Liver (tissue), 8 donors: ENCODE measurements at regions not wholly inside any gene's neighbourhood (a gene's known extent, or its start where the extent isn't known, plus 50 kb on each side); places are given as distances from the start of the nearest gene placed in this dataset.
"Not testable (repeated sequence)": the region's sequence is repeated elsewhere in the genome, so short reads cannot be mapped to it uniquely, and the experiment has no call there.

ENCODE experiments used
- DNase-seq: peaks from one replicate; pipeline ENCODE4 v3.0.0-alpha.2; 2017; ENCODE audit warnings: low spot score
- H3K27ac ChIP-seq, 2 donors: one replicate each; pipeline ENCODE4 v1.7.0; 2013; ENCODE audit warnings: inconsistent platforms in 2 of 2, low read length in 2 of 2, control low read depth in 1 of 2, low read depth in 1 of 2, mild to moderate bottlenecking in 1 of 2
- H3K27me3 ChIP-seq, 4 donors: one replicate each; pipeline versions ENCODE4 v1.6.1 to v1.7.0; 2013; ENCODE audit warnings: low read length in 3 of 4, inconsistent platforms in 1 of 4, mild to moderate bottlenecking in 1 of 4, moderate library complexity in 1 of 4; ENCODE audit not compliant: control insufficient read depth in 4 of 4, insufficient read depth in 4 of 4
- H3K36me3 ChIP-seq, 4 donors: one replicate each; pipeline versions ENCODE4 v1.6.1 to v1.7.0; 2013; ENCODE audit warnings: low read length in 3 of 4, mild to moderate bottlenecking in 3 of 4, low read depth in 1 of 4, moderate library complexity in 1 of 4; ENCODE audit not compliant: control insufficient read depth in 4 of 4, insufficient read depth in 3 of 4
- H3K4me1 ChIP-seq, 4 donors: one replicate each; pipeline versions ENCODE4 v1.6.1 to v1.7.0; 2013; ENCODE audit warnings: low read length in 3 of 4, mild to moderate bottlenecking in 3 of 4, moderate library complexity in 1 of 4; ENCODE audit not compliant: control insufficient read depth in 4 of 4, insufficient read depth in 4 of 4
- H3K4me3 ChIP-seq, 3 donors: one replicate each; pipeline versions ENCODE4 v1.6.1 to v1.7.0; 2013; ENCODE audit warnings: low read length in 3 of 3, control low read depth in 1 of 3, low read depth in 1 of 3, mild to moderate bottlenecking in 1 of 3
- H3K9ac ChIP-seq, 2 donors: one replicate each; pipeline ENCODE4 v1.7.0; 2013; ENCODE audit warnings: low read length in 2 of 2, mild to moderate bottlenecking in 2 of 2, moderate library complexity in 2 of 2, control low read depth in 1 of 2, low read depth in 1 of 2
- H3K9me3 ChIP-seq, 4 donors: one replicate each; pipeline versions ENCODE4 v1.6.1 to v1.7.0; 2013; ENCODE audit warnings: low read length in 3 of 4; ENCODE audit not compliant: control insufficient read depth in 4 of 4
- ATF3 ChIP-seq: IDR thresholded peaks from 2 replicates; pipeline ENCODE4 v1.6.1; 2016; ENCODE audit warnings: antibody characterized with exemption
- CTCF ChIP-seq: fragments of 150-350 bp; IDR thresholded peaks from 2 replicates; pipeline ENCODE4 v1.5.1; 2017; ENCODE audit warnings: improper control_type of control experiment, low read depth, low read length; ENCODE audit not compliant: missing input control
- EGR1 ChIP-seq, 2 donors: IDR thresholded peaks; 2 replicates each; pipeline ENCODE4 v1.6.1; 2016 to 2018; ENCODE audit warnings: antibody characterized with exemption in 2 of 2, low read depth in 2 of 2
- FOXA1 ChIP-seq: IDR thresholded peaks from 2 replicates; pipeline ENCODE4 v1.6.1; 2016; ENCODE audit warnings: antibody characterized with exemption
- FOXA2 ChIP-seq: IDR thresholded peaks from 2 replicates; pipeline ENCODE4 v1.6.1; 2016; ENCODE audit warnings: antibody characterized with exemption
- GABPA ChIP-seq, 2 donors: IDR thresholded peaks in 1 of 2; conservative IDR thresholded peaks in 1 of 2; 2 replicates each; pipeline ENCODE4 v1.6.1; 2016; ENCODE audit warnings: antibody characterized with exemption in 2 of 2, mild to moderate bottlenecking in 1 of 2, moderate library complexity in 1 of 2
- HNF4A ChIP-seq, 2 donors: conservative IDR thresholded peaks; 2 replicates each; pipeline ENCODE4 v1.6.1; 2016; ENCODE audit warnings: antibody characterized with exemption in 2 of 2, mild to moderate bottlenecking in 2 of 2
- HNF4G ChIP-seq: IDR thresholded peaks from 2 replicates; pipeline ENCODE4 v1.6.1; 2016; ENCODE audit warnings: antibody characterized with exemption
- JUND ChIP-seq, 2 donors: IDR thresholded peaks; 2 replicates each; pipeline ENCODE4 v1.6.1; 2016; ENCODE audit warnings: antibody characterized with exemption in 2 of 2
- MAX ChIP-seq: IDR thresholded peaks from 2 replicates; pipeline ENCODE4 v1.6.1; 2016; ENCODE audit warnings: antibody characterized with exemption
- NR2F2 ChIP-seq: IDR thresholded peaks from 2 replicates; pipeline ENCODE4 v1.6.1; 2016; ENCODE audit warnings: antibody characterized with exemption
- RAD21 ChIP-seq, 2 donors: IDR thresholded peaks; 2 replicates each; pipeline ENCODE4 v1.6.1; 2016; ENCODE audit warnings: antibody characterized with exemption in 2 of 2, mild to moderate bottlenecking in 2 of 2
- REST ChIP-seq: IDR thresholded peaks from 2 replicates; pipeline ENCODE4 v1.6.1; 2016; ENCODE audit warnings: antibody characterized with exemption, mild to moderate bottlenecking
- RXRA ChIP-seq, 2 donors: IDR thresholded peaks; 2 replicates each; pipeline ENCODE4 v1.6.1; 2017 to 2018; ENCODE audit warnings: antibody characterized with exemption in 2 of 2, mild to moderate bottlenecking in 1 of 2
- SP1 ChIP-seq: IDR thresholded peaks from 2 replicates; pipeline ENCODE4 v1.6.1; 2018; ENCODE audit warnings: antibody characterized with exemption, mild to moderate bottlenecking
- TAF1 ChIP-seq: conservative IDR thresholded peaks from 2 replicates; pipeline ENCODE4 v1.6.1; 2016; ENCODE audit warnings: antibody characterized with exemption, mild to moderate bottlenecking
- YY1 ChIP-seq: IDR thresholded peaks from 2 replicates; pipeline ENCODE4 v1.6.1; 2016; ENCODE audit warnings: antibody characterized with exemption, mild to moderate bottlenecking
- ZBTB33 ChIP-seq: IDR thresholded peaks from 2 replicates; pipeline ENCODE4 v1.6.1; 2016; ENCODE audit warnings: antibody characterized with exemption
- WGBS: extraction: QIAGEN DNeasy Blood & Tissue Kit; methylation state at CpG from one replicate; pipeline ENCODE4 v1.1.7; 2013; 5-methylcytosine and 5-hydroxymethylcytosine counted together
- donor health status: healthy.
- donor health status: healthy.
- donor health status: healthy.
- donor health status: healthy.
- donor health status: healthy.

- TF ChIP-seq NR2F2 (no peak), MAX (no peak), FOXA2 (no peak), ATF3 (no peak), RXRA (IDR thresholded peaks at IDR 0.05) (no peak), EGR1 (IDR thresholded peaks at IDR 0.05; ENCODE audit: low read depth in 2 of 2) (no peak), HNF4A (conservative IDR thresholded peaks at IDR 0.05) (no peak), ZBTB33 (no peak), YY1 (no peak), REST (no peak), TAF1 (no peak), HNF4G (no peak)
- whole genome bisulfite sequencing, result 71% methylated on average over 1 of the region's 1 CpG
Measured at GRCh38 chr2:58466804-58467203, 225.7 kb upstream of the FANCL start.

GRCh38 chr2:58466021-58466420, 224.9 kb upstream of the FANCL start:
- WGBS, result 82% methylated on average over 2 of the region's 2 CpGs
- H3K27ac ChIP-seq, H3K9ac ChIP-seq, DNase-seq, H3K4me3 ChIP-seq, H3K27me3 ChIP-seq, H3K36me3 ChIP-seq, H3K4me1 ChIP-seq, H3K9me3 ChIP-seq: not testable (repeated sequence)

More at GRCh38 chr2:58466804-58467203, 225.7 kb upstream of the FANCL start:
- no peak for DNase-seq
- no peak overlapping the region for H3K4me3 ChIP-seq
- H3K4me1 ChIP-seq, result no peaks in the 10 kb centered on the region
- H3K9me3 ChIP-seq, result no peaks in the 10 kb centered on the region
- H3K27me3 ChIP-seq, result no peaks in the 10 kb centered on the region
- no peak overlapping the region for H3K9ac ChIP-seq
- no peak overlapping the region for H3K27ac ChIP-seq
- H3K36me3 ChIP-seq, result no peaks in the 10 kb centered on the region

- DNase-seq, result no peak
- 93% methylated on average over 22 of the region's 22 CpGs for WGBS
- Histone ChIP-seq H3K9ac (no peak overlapping the region), H3K4me1 (no peaks in the 10 kb centered on the region), H3K36me3 (no peaks in the 10 kb centered on the region), H3K4me3 (no peak overlapping the region), H3K9me3 (no peaks in the 10 kb centered on the region), H3K27ac (no peak overlapping the region), H3K27me3 (peaks cover 0 to 2% (median 0%) of the 10 kb centered on the region in 4 donors)
- TF ChIP-seq GABPA (IDR thresholded peaks at IDR 0.05 in 1 of 2, conservative IDR thresholded peaks at IDR 0.05 in 1 of 2), result no peak
- TF ChIP-seq NR2F2, result no peak
- TF ChIP-seq TAF1, result no peak
- TF ChIP-seq MAX, result no peak
- TF ChIP-seq ATF3, result no peak
- no peak for TF ChIP-seq HNF4G
- TF ChIP-seq RXRA (IDR thresholded peaks at IDR 0.05), result no peak
- TF ChIP-seq RAD21 (IDR thresholded peaks at IDR 0.05), result no peak
- TF ChIP-seq JUND (IDR thresholded peaks at IDR 0.05), result no peak
- no peak for TF ChIP-seq EGR1 (IDR thresholded peaks at IDR 0.05; ENCODE audit: low read depth in 2 of 2)
- no peak for TF ChIP-seq ZBTB33
- TF ChIP-seq CTCF, result no peak
- no peak for TF ChIP-seq FOXA2
- TF ChIP-seq YY1, result no peak
- no peak for TF ChIP-seq SP1
- no peak for TF ChIP-seq FOXA1
Measured at GRCh38 chr2:58460670-58461069, 219.5 kb upstream of the FANCL start.
